Daoy (cell line): ENCODE measurements at regions not wholly inside any gene's neighbourhood (a gene's known extent, or its start where the extent isn't known, plus 50 kb on each side); places are given as distances from the start of the nearest gene placed in this dataset.
"Not testable (repeated sequence)": the region's sequence is repeated elsewhere in the genome, so short reads cannot be mapped to it uniquely, and the experiment has no call there.

Experiments
- DNase-seq: peaks from one replicate; pipeline ENCODE4 v3.0.0-alpha.2; 2015; ENCODE audit warnings: low read depth

DNA sequence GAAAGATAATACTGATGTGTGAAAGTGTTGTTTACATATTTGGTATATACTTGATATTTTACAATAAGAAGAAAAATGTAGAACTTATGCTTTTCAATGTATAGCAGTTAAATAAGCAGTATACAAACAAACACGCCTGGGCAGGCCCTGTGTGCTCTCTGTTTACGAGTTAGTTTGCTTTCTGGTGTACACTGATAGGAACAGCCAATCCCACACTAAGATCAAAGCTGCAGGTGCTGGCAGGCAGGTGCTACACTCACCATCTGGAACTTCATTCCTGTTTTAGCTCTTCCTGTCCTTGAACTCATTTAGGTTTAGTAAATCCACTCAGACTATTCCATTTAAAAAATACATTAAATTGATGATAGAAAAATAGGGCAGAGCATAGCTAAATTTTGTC is 614.7 kb upstream of the ST8SIA4 start:
- no peak for DNase-seq

DNA sequence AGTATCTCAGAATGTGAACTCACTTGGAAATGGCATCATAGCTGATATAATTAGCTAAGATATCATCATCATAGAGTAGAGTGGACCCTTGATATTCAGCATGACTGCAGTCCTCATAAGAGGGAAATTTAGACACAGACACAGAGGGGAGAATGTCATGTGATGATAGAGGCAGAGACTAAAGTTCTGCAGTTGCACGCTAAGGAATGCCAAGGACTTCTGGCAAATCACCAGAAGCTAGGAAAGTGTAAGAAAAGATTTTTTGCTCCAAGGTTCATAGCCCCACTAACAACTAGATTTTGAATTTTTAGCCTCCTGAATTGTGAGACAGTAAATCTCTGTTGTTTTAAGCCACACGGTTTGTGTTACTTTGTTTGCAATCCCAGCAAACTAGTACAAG is 612.6 kb upstream of the ST8SIA4 start:
- DNase-seq, result no peak

DNA sequence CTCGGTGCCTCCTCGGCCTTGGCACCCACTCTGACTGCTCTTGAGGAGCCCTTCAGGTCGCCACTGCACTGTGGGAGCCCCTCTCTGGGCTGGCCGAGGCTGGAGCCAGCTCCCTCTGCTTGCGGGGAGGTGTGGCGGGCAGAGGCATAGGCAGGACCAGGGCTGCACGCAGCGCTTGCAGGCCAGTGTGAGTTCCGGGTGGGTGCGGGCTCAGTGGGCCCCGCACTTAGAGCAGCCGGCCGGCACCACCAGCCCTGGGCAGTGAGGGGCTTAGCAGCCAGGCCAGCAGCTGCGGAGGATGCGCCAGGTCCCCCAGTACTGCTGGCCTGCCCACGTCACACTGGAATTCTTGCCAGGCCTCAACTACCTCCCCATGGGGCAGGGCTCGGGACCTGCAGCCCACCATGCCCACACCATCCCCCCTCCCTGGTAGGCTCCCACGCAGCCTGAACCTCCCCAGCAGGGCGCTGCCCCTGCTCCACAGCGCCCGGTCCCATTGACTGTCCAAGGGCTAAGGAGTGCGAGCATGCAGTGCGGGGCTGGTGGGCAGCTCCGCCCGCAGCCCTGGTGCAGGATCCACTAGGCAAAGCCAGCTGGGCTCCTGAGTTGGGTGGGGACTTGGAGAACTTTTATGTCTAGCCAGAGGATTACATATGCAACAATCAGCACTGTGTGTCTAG is 602.9 kb upstream of the ST8SIA4 start:
- DNase-seq, result no peak

GRCh38 chr5:101482931-101483330 is 579.8 kb upstream of the ST8SIA4 start:
- no peak for DNase-seq

GRCh38 chr5:101473483-101473882 is 570.4 kb upstream of the ST8SIA4 start:
- no peak for DNase-seq

DNA sequence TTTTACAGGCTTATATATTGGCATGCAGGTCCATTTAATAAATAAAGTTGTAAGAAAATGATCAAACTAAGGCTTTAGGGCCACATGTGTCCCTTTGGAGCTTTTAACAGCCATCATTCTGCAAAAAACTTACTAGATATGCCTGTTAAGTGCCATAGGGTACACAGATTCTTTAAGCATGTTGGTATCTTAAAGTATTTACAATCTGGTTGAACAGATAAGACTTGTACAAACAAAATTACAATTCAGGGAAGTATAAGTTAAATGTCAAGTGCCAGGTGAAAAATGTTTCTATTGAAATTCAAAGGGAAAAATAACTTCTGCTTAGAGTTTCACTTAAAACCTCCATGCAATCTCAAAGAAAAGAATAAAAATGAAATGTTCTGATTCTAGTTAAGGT is 558.4 kb upstream of the ST8SIA4 start:
- no peak for DNase-seq

DNA sequence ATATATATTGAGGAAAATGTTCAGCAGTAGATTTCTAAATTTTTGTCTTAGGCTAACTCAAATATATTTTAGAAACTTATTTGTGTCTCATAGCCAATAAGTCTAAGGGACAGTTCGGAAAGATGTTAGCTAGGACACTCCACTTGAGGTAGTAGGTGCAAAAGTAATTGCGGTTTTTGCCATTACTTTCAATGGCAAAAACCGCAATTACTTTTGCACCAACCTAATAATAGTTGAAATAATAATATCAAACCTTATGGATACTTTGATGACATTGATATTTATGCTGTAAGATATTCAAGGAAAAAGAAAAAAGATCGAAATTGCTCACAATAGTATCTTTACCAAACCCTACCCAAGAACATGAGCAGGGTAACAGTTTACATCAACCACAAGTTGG is 555.5 kb upstream of the ST8SIA4 start:
- DNase-seq, result no peak

- no peak for DNase-seq
Observed at GRCh38 chr5:101455851-101456250, 552.8 kb upstream of the ST8SIA4 start.

GRCh38 chr5:101455048-101455447 is 552.0 kb upstream of the ST8SIA4 start:
- no peak for DNase-seq

DNA sequence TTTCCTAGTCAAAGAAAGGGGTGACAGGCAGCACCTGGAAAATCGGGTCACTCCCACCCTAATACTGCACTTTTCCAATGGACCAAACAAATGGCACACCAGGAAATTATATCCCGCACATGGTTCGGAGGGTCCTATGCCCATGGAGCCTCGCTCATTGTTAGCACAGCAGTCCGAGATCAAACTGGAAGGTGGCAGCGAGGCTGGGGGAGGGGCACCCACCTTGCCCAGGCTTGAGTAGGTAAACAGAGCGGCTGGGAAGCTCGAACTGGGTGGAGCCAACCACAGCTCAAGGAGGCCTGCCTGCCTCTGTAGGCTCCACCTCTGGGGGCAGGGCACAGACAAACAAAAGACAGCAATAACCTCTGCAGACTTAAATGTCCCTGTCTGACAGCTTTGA is 539.2 kb upstream of the ST8SIA4 start:
- DNase-seq, result not testable (repeated sequence)

GRCh38 chr5:101440173-101440572 is 537.1 kb upstream of the ST8SIA4 start:
- DNase-seq, result no peak

- DNase-seq, result no peak
Observed at GRCh38 chr5:101437351-101437750, 534.3 kb upstream of the ST8SIA4 start.

- no peak for DNase-seq
Observed at GRCh38 chr5:101435768-101436167, 532.7 kb upstream of the ST8SIA4 start.

DNA sequence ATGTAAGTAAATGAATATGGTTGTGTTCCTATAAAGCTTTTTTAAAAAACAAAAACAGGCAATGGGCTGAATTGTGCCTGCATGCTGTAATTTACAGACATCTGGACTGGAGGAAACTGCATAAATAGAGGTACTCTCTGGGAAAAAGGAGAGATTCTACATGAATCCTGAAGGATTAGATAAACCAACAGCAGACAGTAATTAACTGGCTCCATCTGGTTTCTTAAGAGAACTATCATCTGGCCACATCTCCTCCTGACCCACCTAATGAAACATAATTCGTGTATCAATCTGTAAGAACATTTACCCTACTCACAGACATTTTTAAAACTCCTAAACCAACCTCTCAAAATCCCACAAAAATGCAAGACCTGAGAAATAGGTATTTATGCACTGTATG is 528.1 kb upstream of the ST8SIA4 start:
- DNase-seq, result no peak

DNA sequence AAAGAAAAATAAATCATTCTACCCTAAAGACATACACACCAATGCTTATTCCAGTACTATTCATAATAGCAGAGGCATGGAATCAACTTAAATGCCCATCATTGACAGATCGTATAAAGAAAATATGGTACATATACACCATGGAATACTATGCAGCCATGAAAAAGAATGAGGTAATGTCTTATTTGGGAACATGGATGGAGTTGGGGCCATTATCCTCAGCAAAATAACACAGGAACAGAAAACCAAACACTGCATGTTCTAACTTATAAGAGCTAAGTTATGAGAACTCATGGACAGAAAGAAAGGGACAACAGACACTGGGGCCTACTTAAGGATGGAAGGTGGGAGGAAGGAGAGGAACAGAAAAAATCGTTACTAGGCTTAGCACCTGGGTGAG is 527.5 kb upstream of the ST8SIA4 start:
- DNase-seq, result no peak

DNA sequence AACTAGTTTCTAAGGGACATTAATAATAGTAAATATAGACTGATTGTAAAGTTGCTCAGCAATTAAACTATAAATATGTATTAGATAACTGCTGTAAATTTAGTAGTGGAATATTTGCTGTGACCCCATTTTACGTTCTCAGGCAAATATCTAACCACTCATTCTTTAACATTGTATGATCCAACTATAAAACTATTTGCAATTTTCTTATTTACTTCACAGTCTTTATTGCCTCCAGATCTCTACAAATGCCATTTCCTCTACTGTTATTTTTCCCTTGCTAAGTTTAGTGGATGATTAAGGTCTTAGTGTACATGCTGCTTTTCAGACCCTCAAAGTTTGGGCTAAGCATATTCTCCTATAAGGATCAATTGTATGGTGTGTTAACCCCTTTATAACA is 526.2 kb upstream of the ST8SIA4 start:
- no peak for DNase-seq

DNA sequence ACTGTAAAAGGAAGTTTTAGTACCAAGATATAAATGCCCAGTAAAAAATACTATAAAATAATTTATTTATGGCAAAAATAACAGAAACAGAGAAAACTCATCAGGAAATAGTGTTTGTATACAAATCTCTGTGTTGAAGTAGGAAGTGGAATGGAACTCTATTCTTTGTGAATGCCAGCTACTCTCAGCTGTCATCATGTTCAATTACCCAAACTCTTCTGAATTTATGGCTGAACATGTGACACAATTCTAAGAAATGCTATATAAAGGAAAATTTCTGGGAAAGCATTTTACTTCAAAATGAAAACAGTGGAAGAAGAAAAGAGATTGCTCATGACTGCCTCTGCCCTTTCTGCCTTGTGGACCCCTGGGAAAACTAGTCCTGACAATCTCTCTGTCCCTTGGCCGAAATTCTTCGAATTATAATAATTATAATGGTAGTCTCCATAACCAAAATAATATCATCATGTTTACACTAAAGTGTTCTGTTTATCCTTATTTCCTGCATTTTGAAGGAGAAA is 522.3 kb upstream of the ST8SIA4 start:
- no peak for DNase-seq

- no peak for DNase-seq
Observed at GRCh38 chr5:101424530-101425175, 521.6 kb upstream of the ST8SIA4 start.

DNA sequence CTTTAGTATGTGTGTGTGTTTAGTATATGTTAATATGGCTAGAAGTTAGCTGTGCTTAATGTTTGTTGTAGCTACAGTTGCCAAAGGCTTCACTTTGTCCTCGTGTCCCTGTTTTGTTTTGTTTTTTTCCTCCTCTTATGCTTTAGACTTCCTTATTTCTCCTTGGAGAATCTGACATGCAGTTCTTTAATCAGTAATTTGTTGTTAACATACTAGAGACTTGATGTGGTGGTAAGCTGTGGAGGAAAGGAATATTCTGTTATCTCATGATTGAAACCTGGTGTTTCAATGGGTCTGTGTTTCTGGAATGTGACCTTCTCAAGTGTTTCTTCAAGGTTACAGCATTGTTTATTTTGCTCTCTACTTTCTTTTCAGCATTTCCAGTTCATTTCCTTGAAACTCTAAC is 515.6 kb upstream of the ST8SIA4 start:
- no peak for DNase-seq

- no peak for DNase-seq
Observed at GRCh38 chr5:101404531-101404930, 501.4 kb upstream of the ST8SIA4 start.

- no peak for DNase-seq
Observed at GRCh38 chr5:101393795-101394450, 490.8 kb upstream of the ST8SIA4 start.

GRCh38 chr5:101390151-101390908 is 487.2 kb upstream of the ST8SIA4 start:
- no peak for DNase-seq
